AG08395 (cell line): ENCODE measurements at regions not wholly inside any gene's neighbourhood (a gene's known extent, or its start where the extent isn't known, plus 50 kb on each side); places are given as distances from the start of the nearest gene placed in this dataset.

Source experiments
- DNase-seq: peaks from one replicate; pipeline ENCODE4 v3.0.0; 2012; ENCODE audit warnings: mixed read lengths, low spot score

DNA sequence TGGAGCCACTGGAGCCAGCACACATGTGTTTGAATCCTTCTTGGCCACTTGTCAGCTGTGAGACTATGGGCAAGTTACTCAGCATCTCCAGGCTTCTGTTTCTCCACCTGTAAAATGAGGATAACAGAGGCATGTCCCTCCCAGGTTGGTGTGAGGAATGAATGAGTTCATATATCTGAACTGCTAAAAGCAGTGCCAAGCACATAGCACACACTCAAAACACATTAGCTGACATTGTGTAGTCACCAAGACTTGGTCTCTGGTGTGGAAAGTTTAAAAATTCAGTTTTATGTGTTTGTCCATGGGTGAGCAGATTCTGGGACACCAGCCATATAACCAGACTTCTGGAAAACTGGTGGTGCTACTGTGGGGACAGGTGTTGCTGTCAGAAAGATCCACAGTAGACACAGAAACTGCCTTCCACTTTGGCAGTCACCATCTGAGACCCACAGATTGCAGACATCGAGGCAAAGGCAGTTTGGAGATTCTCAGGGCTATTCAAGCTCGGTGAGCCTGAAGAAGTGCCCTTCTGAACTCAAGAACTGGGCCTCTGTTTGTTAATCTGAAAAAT, 115.8 kb downstream of the MRPL14 start:
- no peak for DNase-seq

DNA sequence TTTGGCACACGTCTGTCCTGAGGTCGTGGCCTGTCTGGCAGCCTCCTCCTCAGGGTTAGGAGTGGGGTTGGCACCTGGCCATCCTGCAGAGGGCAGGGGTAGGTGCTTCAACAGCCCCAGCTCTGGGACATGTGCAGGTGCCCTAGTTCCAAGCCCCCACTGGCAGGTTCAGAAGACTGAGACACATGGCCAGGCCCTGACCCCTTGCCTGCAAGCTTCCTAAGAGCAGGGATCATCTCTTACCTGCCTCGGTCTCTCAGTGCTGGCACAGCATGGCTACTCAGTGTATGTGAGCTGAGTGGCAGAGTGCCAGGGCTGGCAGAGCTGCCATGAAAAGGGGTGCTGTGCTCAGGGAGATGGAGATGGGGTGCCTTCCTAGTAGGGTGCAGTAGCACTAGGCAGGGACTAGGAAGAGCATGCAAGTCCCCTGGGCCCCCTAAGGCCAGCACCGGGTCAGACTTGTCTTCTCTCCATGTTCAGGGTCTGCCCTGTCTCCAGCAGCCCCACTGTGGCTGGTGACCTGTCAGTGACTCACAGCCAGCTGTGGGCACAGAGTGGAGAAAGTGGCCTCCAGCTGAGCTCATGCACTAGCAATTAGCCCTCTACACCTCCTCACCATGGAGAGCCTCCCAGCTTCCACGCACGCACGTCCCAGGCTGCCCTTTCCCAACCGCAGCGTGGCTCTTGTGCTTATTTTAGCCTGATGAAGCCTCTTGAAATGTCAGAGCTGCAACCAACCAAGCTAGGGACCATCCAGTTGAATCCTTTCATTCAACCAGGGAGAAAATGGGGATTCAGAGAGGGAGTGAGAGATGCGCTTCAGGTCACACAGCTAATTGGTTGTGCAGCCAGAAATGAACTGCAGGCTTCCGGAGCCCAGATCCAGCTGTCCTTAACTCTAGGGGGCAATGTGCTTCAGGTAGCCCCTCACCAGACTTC, 116.6 kb downstream of the MRPL14 start:
- peak; percentile 94 for DNase-seq

DNA sequence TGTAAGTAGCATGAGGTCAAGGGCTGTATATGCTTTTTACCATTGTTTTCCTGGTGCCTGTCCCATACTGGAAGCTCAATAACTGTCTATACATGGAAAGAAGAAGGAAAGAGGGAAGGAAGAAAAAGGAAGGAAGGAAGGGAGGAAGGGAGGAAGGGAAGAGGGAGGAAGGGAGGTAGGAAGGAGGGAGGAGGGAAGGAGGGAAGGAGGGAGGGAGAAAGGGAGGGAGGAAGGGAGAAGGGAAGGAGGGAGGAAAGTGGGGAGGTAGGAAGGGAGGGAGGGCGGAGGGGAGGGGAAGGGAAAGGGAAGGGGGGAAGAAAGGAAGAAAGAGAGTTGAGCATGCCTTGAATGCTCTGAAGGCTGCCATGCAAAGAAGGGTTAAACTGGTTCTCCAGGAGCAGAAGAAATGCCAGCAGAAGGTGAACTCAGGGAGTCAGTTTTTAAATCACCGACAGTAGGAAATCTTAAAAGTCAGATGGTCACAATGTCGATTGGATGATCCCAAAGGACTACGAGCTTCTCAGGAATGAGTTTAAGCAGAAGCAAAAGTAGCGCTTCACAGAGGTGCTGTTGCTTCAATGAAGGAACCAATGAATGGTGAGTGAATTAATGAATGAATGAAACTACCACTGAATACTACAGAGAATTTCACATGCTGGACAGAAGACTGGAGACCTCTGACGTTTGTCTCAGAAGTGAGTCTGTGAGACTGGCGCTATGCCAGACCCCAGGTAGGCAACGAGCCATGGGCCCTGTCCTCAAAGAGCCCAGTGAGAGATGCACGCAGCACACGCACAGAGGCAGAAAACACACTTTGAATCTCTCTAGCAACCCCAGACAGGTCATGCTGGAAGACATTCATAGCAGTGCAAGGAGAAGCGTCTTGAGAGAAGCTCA, 117.6 kb downstream of the MRPL14 start:
- DNase-seq: no peak

DNA sequence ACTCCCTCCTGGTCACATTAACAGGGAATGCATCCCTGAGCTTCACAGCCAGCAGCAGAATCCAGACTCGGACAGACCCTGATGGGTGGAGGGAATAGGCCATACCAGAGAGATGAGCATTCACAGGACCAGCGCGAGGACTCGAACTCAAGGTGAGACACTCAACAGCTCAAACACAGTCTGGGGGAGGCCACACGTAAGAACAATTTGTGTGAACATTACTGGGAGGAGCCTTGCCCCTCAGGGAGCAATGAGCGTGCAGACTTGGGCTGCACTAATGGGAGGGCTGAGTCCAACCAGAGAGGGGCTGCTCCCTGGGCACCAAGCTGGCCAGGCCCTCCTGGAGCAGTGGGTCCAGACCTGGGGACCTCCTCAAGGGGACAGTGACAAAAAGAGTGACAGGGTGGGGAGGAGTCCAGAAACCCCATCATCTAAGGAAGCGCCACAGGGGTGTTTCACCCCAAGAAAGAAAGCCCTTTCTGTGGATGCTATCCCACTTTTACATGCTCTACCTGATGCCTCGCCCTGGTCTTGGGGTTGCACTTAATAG, 118.4 kb downstream of the MRPL14 start:
- DNase-seq: no peak

DNA sequence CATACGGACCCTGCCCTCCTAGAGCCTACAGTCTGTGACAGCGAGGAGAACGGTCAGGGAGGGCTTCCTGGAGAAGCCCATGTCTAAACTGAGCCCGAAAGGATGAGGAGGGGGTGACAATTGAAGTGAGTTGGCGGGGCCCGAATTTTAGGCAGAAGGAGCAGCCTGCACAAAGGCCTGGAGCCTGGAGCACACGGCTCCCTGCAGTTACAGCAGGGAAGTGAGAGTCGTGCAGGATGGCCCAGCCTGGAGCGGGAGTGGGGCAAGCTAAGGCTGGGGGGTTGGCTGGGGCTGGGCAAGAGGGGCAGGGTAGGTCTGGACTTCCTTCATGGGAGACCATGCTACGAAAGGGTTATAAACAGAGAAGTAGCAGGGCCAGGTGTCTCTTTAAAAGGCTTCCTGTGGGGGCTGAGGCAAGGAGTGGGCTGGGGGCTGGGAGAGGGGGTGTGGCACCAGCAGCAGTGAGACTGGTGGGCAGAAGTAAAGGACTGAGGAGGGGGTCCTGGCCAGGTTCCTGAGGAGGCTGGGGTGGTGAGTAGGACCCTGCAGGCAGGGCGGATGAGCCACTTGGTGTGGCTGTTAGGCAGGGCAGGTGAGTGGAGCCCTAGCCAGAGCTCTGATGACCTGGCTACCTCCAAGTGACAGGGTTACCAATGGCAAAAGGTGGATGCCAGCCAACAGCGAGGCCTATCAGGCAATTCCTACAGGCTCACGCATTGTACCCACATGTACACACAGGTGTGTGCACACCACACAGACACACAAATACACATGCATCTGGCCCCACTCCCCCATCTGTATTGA, 119.2 kb downstream of the MRPL14 start:
- DNase-seq: no peak

DNA sequence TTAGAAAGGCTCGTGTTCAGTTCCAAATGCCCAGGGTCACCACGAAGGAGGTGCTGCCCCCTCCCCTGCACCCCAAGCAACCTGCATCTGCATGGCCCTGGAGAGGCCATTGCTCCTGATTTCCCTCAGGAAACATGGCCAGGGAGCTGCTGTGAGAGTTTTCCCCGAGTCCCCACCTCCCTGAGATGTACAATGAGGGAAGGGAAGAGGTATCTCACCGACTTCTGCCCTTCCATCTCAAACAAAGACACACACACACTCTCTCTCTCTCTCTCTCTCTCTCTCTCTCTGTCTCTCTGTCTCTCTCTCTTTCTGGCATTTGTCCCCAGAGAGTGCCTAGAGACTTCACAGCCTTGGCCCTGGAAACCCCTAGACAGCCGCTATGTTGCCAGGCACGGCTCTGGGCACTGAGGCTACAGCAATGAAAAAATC, 120.4 kb downstream of the MRPL14 start:
- DNase-seq: no peak

DNA sequence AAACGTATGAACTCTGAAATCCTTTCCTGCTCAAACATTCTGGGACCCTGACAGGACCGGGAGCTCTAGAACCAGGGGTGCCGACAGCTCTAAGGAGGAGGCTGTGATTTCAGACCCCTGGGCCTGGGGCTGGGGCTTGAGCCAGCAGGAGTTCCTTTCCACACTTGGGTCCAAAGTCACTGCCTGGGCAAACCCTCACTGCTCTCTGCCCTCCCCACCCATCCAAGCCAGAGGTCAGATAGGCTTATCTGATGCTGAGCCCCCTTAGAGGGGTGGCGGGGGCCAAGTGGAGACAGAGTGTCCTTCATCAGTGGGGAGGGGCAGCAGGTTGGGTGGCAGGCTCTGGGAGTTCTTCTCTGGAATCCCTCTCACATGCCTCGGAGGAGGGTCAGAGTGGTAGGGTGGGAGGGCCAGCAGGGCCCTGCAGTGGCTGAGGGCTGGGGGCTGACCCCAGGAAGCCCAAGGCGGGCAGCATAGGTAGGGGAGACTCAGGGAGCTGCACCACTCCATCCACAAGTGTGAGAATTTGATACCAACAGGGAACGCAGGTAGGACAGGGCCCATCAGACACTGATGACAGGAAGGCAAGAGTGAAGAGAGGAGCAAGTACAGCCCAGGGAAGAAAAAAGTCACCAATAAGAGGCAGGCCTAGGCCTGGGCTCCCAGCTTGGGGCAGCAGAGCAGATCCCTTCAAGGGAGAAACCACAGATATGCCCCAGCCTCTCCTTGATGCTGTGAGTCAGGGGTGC, 121.0 kb downstream of the MRPL14 start:
- DNase-seq: no peak

DNA sequence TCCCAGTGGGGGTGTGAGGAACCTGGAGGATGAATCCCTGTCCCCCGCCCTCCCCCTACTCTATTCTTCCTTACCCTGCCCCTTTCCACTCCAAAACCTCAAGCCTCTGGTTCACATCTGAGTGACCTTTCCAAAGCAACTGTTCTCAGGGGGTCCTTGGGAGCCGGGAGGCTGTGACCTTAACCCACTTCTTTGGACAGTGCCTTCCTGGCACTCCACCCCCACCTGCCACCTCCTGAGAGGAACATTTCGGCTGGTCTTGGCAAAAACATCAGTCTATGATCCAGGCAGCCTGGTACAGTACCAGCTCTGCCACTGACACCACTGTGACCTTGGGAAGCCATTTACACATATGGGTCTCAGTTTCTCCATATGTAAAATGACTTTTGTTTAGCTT, 121.7 kb downstream of the MRPL14 start:
- no peak for DNase-seq

DNA sequence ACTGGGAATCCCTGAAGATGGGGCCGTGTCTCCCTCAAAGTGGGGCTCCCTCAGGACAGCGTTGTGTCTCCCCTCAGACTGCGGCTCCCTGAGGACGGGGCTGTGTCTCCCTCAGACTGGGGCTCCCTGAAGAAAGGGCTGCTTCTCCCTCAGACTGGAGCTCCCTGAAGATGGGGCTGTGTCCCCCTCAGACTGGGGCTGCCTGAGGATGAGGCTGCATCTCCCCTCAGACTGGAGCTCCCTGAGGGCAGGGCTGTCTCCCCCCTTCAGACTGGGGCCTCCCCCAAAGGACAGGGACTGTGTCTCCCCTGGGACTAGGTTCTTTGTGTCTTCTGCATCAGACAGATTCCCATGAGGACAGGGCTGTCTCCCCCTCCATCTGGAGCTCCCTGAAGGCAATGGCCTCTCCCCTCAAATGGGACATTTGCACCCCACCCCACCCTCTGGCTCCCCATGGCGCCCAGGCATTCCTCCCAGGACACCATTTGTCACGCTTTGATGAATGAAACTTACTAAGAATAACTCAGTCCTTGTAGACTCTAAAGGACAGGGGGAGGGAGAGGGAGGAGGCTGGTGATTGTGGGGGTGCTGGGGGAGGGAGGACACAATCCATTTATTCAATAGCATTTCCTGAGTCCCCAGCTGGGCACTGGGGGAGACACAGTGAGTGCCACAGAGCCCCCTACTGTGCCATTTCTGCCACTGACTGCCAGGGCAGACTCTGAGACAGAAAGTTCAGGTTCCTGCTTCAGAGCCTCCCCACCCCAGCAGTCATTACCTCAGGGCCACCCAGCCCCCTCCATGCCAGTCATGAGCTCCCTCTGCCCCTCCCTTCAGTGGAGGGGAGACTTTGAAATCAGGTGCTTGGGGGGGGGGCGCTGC, 122.4 kb downstream of the MRPL14 start:
- DNase-seq: no peak

DNA sequence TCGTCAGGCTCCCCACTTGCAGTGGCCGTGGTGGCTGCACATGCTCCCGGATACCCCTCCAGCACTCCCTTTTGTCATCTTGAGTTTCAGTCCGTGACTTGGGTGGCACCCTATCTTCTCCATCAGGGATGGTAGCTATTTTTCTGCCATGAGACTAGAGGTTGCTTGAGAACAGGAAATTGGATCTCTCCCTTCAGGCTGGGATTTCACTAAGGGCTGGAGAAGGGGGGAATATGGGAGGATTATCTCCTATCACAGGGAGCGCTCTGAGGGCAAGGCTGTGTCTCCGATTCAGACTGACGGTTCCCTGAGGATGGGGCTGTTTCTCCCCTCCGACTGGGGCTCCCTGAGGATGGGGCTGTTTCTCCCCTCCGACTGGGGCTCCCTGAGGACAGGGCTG, 123.1 kb downstream of the MRPL14 start:
- DNase-seq: no peak

DNA sequence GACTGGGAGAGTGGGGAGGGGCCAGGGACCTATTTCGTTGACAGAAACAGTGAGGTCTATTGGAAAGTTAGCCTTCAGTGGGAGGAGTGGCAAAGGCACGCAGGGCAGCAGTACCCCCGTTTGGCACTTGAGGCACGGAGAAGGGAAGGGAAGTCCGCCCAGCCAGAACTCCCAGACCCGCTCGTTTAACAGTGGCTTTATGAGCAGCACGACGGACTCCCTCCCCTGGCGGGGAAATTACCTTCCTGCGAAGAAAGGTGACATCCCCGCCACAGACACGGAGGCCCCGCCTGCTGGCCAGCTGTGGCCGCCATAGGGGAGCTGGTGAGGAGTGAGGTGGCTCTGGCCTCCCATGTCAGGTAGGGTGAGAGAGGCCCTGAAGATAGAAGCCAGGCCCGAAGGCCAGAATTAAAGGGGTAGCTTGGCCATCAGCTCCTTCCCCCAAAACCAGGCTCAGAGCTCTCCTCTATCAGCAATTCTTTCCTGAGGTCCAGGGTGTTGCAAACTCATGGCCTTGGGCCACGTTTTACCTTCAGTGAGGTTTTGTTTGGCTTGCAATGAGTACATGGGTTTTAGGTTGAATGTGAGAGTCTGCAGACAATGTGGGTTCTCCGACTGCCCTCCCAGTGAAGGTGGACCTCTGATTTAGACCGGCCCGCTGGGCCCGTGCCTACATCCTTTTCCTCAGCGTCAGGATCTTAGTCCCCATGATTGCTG, 123.7 kb downstream of the MRPL14 start:
- DNase-seq: no peak

DNA sequence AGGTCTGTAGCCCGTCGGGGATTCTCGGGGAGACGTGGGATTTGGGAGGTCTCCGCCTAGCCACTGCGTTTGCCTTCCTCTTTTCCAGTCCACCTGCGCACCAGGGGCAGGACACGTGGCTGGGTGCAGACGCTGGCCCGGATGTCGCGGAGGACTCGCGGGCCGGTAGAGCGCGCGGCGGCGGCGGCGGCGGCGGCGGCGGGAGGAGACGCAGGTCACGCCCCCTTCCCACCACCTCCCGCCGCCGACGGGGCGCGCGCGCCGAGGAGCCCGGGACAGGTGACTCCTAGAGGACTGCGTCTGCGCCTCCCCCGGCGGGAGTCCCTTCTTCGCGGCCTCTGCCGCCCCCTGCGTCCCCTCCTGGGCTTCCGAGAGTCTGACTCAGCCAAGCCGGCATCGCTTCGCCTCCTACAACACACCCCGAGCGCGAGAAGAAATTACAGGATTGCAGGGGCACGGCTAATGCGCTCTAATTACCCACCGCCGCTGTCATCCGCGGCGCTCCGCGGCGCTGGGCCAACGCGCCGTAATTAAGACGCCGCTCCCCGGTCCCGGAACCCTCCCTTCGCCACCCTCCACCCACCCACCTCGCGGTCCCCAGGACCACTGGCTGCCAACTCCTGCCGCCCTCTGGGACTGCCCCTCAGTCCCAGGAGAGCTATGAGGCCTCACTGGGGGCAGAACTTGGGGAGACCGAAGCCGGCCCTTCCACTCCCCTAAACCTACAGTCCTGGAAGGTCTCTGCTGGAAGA, 124.5 kb downstream of the MRPL14 start:
- DNase-seq: peak; percentile 37

DNA sequence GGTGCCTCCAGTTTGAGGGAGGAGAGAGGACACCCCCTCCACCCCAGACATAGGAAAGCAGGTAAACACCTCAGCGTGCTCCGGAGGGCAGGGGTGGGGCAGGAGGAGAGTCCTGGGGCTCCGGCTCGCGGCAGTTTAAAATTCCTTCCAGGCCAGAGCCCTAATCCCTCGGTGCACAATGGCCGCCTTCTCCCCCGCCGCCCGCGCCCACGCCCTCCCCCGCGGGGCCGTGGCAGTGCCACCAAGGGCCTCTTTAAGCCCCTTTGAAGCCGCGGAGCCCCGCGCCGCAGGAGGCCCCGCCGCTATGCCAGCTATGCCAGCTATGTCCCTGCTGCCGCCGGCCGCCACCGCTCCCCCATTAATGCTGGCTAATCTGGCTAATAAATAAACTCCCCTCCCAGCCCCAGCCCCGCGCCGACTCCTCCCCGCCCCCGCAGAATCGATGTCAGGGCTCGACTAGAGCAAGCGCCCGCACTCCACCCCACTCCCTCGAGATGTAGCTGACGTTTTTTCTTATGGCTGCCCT, 125.1 kb downstream of the MRPL14 start:
- DNase-seq: no peak

DNA sequence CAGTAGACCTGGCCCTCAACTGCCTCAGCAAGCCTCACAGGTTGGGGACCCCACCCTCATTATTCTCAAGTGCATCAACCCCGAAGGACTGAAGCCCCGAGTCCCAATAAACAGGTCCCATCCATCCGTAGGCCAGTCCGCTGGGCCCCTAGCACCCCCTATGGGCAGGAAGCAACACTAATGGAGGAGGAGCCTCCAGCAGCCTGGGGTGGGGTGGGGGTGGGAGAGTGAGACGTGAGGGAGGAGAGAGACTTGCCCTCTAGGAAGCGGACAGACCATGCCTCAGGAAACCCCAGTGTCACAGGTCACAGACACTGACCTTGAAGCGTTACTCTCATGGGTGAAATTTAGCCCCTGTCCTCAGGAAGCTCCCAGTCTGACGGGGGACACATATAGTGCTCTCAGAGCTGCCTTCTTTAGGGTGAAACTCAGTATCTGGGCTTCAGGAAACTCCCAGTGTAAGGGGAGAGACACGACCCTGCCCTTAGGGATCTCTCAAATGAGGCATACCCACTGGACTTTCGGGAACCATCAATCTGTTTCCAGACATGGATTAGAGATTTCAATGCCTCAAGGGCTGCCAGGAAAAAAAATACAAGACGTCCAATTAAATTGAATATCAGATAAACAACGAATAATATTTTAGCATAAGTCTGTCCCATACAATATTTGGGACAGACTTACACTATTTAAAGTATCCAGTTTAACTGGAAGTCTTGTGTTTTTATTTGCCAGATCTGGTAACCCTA, 125.8 kb downstream of the MRPL14 start:
- no peak for DNase-seq

DNA sequence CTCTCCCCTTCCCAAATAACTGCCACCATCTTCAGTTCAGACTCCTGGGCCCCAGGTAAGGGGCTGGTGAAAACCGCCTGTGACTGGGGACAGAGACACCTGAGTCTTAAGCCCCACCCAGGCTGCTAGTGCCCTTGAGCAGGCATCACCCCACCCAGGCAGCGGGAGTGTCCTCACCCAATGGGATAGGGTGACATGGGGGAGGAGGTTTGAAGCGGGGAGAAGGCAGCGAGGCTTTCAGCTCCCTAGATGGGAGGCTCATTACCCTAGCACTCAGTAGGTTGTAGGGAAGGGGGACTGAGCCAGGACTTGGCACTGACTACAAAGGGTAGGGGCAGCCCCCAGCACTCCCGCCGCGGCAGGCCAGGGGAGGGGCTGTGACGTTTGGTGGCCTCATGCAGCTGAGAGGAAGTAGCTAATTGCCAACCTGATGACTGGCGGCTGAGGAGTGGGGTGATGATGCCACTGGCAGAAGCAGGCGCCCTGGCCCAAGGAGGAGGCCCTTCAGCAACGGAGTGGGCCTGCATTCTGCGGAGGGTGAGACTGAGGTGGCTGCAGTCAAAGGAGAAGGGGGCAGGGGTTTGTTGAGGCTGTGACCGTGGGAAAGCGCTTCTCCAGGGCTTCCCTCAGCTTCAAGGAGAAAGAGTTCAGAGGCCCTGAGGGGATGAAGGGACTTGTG, 126.9 kb downstream of the MRPL14 start:
- no peak for DNase-seq

DNA sequence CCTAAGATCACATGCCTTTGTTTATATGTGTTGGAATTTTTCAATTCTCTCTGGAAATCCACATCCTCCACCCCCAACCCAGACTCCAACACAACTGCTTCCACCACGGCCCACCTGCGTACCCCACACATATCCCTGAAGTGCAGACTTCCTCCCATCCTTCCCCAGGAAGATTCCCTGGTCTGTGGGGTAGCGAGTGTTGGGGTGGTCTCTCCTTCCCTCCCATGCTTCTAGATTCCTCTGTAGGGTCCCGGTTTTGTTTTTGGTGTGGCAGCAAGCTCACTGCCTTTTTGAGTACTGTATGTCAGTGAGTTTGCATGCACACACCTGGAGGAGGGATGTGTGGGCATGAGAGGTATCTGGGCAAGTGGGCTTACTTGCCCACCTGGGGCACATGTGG, 127.6 kb downstream of the MRPL14 start:
- no peak for DNase-seq
